IMR-90 (cell line): ENCODE measurements at regions not wholly inside any gene's neighbourhood (a gene's known extent, or its start where the extent isn't known, plus 50 kb on each side); places are given as distances from the start of the nearest gene placed in this dataset.

Experiments
- ATAC-seq: fragments of 200-7000 bp; cut with Tn5 transposase; 2 replicates; pipeline ENCODE4 v1.9.1; 2020; ENCODE audit warnings: low read depth, mild to moderate bottlenecking, moderate library complexity
- BruUV-seq: library from RNA; stranded (reverse); fragments of 400-500 nt; replicated peaks from 2 replicates; lab custom pipeline; 2021; lab: Mats Ljungman, UMichigan
- CTCF ChIA-PET: fragments of 300-600 bp; formaldehyde crosslinking; extraction: SDS; loops from one replicate; lab custom pipeline; 2021; ENCODE audit warnings: antibody characterized with exemption; lab: Yijun Ruan, JAX
- POLR2A ChIA-PET: fragments of 300-600 bp; sonication (Branson Sonifier 250); formaldehyde crosslinking; loops from one replicate; lab custom pipeline; 2022; ENCODE audit warnings: antibody characterized with exemption; ENCODE audit not compliant: unreplicated experiment; lab: Charles Lee
- DNase-seq: peaks from one replicate; pipeline ENCODE4 v3.0.0; 2013
- H2AFZ ChIP-seq: replicated peaks from 2 replicates; pipeline ENCODE3; 2013; ENCODE audit warnings: low read length, mild to moderate bottlenecking; ENCODE audit not compliant: poor library complexity
- H2AK5ac ChIP-seq: 2 replicates; pipeline ENCODE4 v1.6.1; 2013; ENCODE audit warnings: low read depth, low read length, inconsistent platforms
- H2AK9ac ChIP-seq: replicated peaks from 2 replicates; pipeline ENCODE3; 2013; ENCODE audit warnings: mild to moderate bottlenecking, low read depth, low read length, moderate library complexity; ENCODE audit not compliant: poor library complexity
- H2BK120ac ChIP-seq: 2 replicates; pipeline ENCODE4 v1.6.1; 2013; ENCODE audit warnings: low read depth, low read length, inconsistent platforms
- H2BK15ac ChIP-seq: 3 replicates; pipeline ENCODE4 v1.6.1; 2013; ENCODE audit warnings: low read depth, low read length, inconsistent platforms
- H2BK20ac ChIP-seq: 2 replicates; pipeline ENCODE4 v1.6.1; 2013; ENCODE audit warnings: low read depth, mild to moderate bottlenecking, inconsistent platforms, low read length, moderate library complexity
- H2BK5ac ChIP-seq: 2 replicates; pipeline ENCODE4 v1.6.1; 2013; ENCODE audit warnings: mild to moderate bottlenecking, low read depth, low read length, inconsistent platforms; ENCODE audit not compliant: poor library complexity, severe bottlenecking
- H3K14ac ChIP-seq: replicated peaks from 2 replicates; pipeline ENCODE4 v1.6.1; 2013; ENCODE audit warnings: low read depth, low read length, inconsistent platforms
- H3K18ac ChIP-seq: 2 replicates; pipeline ENCODE4 v1.6.1; 2013; ENCODE audit warnings: low read depth, low read length, control low read depth
- H3K23ac ChIP-seq: 2 replicates; pipeline ENCODE4 v1.6.1; 2013; ENCODE audit warnings: low read depth, low read length, inconsistent platforms
- H3K27ac ChIP-seq: 2 replicates; pipeline ENCODE4 v1.5.1; 2013; ENCODE audit warnings: mild to moderate bottlenecking, control low read depth, low read length; ENCODE audit not compliant: insufficient read depth
- H3K27me3 ChIP-seq: 2 replicates; pipeline ENCODE4 v1.6.1; 2013; ENCODE audit warnings: low read length; ENCODE audit not compliant: control insufficient read depth, insufficient read depth
- H3K36me3 ChIP-seq: 2 replicates; pipeline ENCODE4 v1.6.1; 2013; ENCODE audit warnings: low read length, mixed read lengths; ENCODE audit not compliant: control insufficient read depth, insufficient read depth
- H3K4ac ChIP-seq: 2 replicates; pipeline ENCODE4 v1.6.1; 2013; ENCODE audit warnings: low read depth, low read length, inconsistent platforms
- H3K4me1 ChIP-seq: 2 replicates; pipeline ENCODE4 v1.6.1; 2013; ENCODE audit warnings: low read length, mixed read lengths; ENCODE audit not compliant: control insufficient read depth, insufficient read depth
- H3K4me2 ChIP-seq: 2 replicates; pipeline ENCODE4 v1.6.1; 2013; ENCODE audit warnings: low read depth, mild to moderate bottlenecking, control low read depth, low read length, moderate library complexity
- H3K4me3 ChIP-seq: 2 replicates; pipeline ENCODE4 v1.5.1; 2013; ENCODE audit warnings: low read depth, mild to moderate bottlenecking, control low read depth, low read length, moderate library complexity; ENCODE audit not compliant: insufficient read depth
- H3K56ac ChIP-seq: 2 replicates; pipeline ENCODE4 v1.6.1; 2013; ENCODE audit warnings: low read length, inconsistent platforms; ENCODE audit not compliant: insufficient read depth; ENCODE audit errors: extremely low read depth
- H3K79me1 ChIP-seq, 2 experiments: 2 replicates each; pipeline ENCODE4 v1.6.1; 2013; ENCODE audit warnings: low read length in 2 of 2, inconsistent platforms in 1 of 2, low read depth in 1 of 2
- H3K9ac ChIP-seq: 2 replicates; pipeline ENCODE4 v1.6.1; 2013; ENCODE audit warnings: low read depth, low read length, control low read depth
- H3K9me1 ChIP-seq: 2 replicates; pipeline ENCODE4 v1.6.1; 2013; ENCODE audit warnings: low read length, inconsistent platforms; ENCODE audit not compliant: insufficient read depth
- H3K9me3 ChIP-seq: 2 replicates; pipeline ENCODE4 v1.6.1; 2013; ENCODE audit warnings: low read length; ENCODE audit not compliant: control insufficient read depth, insufficient read depth
- H4K20me1 ChIP-seq: 2 replicates; pipeline ENCODE4 v1.6.1; 2013; ENCODE audit warnings: low read length, inconsistent platforms; ENCODE audit not compliant: insufficient read depth
- H4K5ac ChIP-seq: 2 replicates; pipeline ENCODE4 v1.6.1; 2013; ENCODE audit warnings: mild to moderate bottlenecking, low read depth, low read length, control low read depth
- H4K8ac ChIP-seq, 2 experiments: 2 replicates each; pipeline ENCODE4 v1.6.1; 2013; ENCODE audit warnings: low read depth in 2 of 2, low read length in 2 of 2, control low read depth in 1 of 2, inconsistent platforms in 1 of 2
- H4K91ac ChIP-seq: 2 replicates; pipeline ENCODE4 v1.6.1; 2013; ENCODE audit warnings: low read depth, low read length, inconsistent platforms; ENCODE audit not compliant: insufficient read depth
- CHD1 ChIP-seq: IDR thresholded peaks from 2 replicates; pipeline ENCODE4 v1.6.1; 2012; ENCODE audit warnings: low read depth, low read length, improper control_type of control experiment
- MAFK ChIP-seq: IDR thresholded peaks from 2 replicates; pipeline ENCODE4 v1.6.1; 2012; ENCODE audit warnings: low read depth, low read length, improper control_type of control experiment
- RFX5 ChIP-seq: IDR thresholded peaks from 2 replicates; pipeline ENCODE4 v1.8.0; 2012; ENCODE audit warnings: low read depth, mild to moderate bottlenecking, low read length, moderate library complexity
- WGBS, 2 experiments: methylation state at CpG; one replicate each; pipeline versions ENCODE4 v1.1.5 to v1.1.7; 2013; ENCODE audit warnings: missing lambda C conversion rate in 2 of 2; ENCODE audit not compliant: insufficient read length in 1 of 2; ENCODE audit errors: extremely low coverage in 2 of 2; 5-methylcytosine and 5-hydroxymethylcytosine counted together
- dilution Hi-C: fragments of 300-500 bp; cut with HindIII; formaldehyde crosslinking; loops from one replicate; pipeline ENCODE4 v1.14.3; 2018; ENCODE audit warnings: low sequenced_read_pairs; ENCODE audit not compliant: unreplicated experiment
- in situ Hi-C: fragments of 300-500 bp; cut with MboI; formaldehyde crosslinking; loops from 3 replicates; pipeline ENCODE4 v1.14.3; 2019; ENCODE audit warnings: low sequenced_read_pairs, inconsistent platforms, mixed read lengths
- intact Hi-C: fragments of 100-400 bp; cut with micrococcal nuclease; formaldehyde crosslinking; loops from 2 replicates; pipeline ENCODE4 v1.10.0; 2022

DNA sequence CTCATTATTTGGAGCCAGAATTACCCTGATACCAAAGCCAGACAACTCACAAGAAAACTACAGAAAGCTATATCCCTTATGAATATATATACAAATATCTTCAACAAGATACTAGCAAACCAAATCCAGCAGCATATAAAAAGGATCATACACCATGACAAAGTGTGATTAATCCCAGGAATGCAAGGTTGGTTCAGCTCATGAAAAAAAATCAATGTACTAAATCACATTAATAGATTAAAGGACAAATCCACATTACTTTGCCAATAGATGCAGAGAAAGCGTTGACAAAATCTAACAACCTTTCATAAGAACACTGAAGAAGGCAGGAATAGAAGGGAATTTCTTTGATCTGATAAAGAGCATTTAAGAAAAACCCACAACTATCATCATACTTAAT, 50.4 kb upstream of the TEAD1 start:
- in situ Hi-C loops (no loop called here), dilution Hi-C loops (no loop called here), intact Hi-C loops (loop anchor here (2.0 kb wide), 1 partner anchor 17 kb away; no protein-coding TSS in a partner anchor)
- H3K27ac ChIP-seq = no peak overlapping the region
- no CpG with 5 or more reads among the region's 1 CpG for WGBS, 2 experiments
- H3K23ac ChIP-seq = no peak overlapping the region
- H3K36me3 ChIP-seq = no peaks in the 10 kb centered on the region
- H2AFZ ChIP-seq = no peak overlapping the region
- no peak for ATAC-seq
- H4K5ac ChIP-seq = no peak overlapping the region
- no TSS peak for BruUV-seq
- no peak overlapping the region for H4K91ac ChIP-seq
- no peak overlapping the region for H2AK5ac ChIP-seq
- no peak overlapping the region for H4K8ac ChIP-seq
- POLR2A ChIA-PET = no interaction called here
- CTCF ChIA-PET = interaction anchor here (0.6 kb wide), 1 partner anchor 131 kb away, joined by 3 read pairs; no protein-coding TSS in a partner anchor
- peaks cover 5% of the 10 kb centered on the region for H3K4me1 ChIP-seq
- no peak overlapping the region for H3K4ac ChIP-seq
- H2BK5ac ChIP-seq = no peak overlapping the region
- no peak overlapping the region for H3K4me3 ChIP-seq
- no peak overlapping the region for H3K18ac ChIP-seq
- no peaks in the 10 kb centered on the region for H4K20me1 ChIP-seq
- H2BK15ac ChIP-seq = no peak overlapping the region
- no peak overlapping the region for H3K9ac ChIP-seq
- H3K9me1 ChIP-seq = no peaks in the 10 kb centered on the region
- no peak overlapping the region for H3K4me2 ChIP-seq
- H3K27me3 ChIP-seq = no peaks in the 10 kb centered on the region; the same call in 1 of the 2 replicates
- no peak overlapping the region for H2AK9ac ChIP-seq
- H3K56ac ChIP-seq = no peak overlapping the region
- peaks cover 0 to 3% of the 10 kb centered on the region in 2 experiments; a peak in 1 of 4 replicates for H3K79me1 ChIP-seq
- no peak overlapping the region for H2BK20ac ChIP-seq
- H3K9me3 ChIP-seq = peaks cover 4% of the 10 kb centered on the region
- TF ChIP-seq CHD1 (no peak), MAFK (no peak), RFX5 (no peak)
- no peak overlapping the region for H2BK120ac ChIP-seq
- H3K14ac ChIP-seq = no peak overlapping the region
- DNase-seq = no peak
